ENCODE measurements at regions not wholly inside any gene's neighbourhood (a gene's known extent, or its start where the extent isn't known, plus 50 kb on each side); places are given as distances from the start of the nearest gene placed in this dataset.
A peak's percentile ranks its signal among the peaks of the same experiment; 100 is the strongest.

GRCh38 chr22:34045311-34045710 lies 125.0 kb upstream of the LARGE1 start:
- no peak for DNase-seq (ENCODE audit: low read depth in 2 of 2)

DNA sequence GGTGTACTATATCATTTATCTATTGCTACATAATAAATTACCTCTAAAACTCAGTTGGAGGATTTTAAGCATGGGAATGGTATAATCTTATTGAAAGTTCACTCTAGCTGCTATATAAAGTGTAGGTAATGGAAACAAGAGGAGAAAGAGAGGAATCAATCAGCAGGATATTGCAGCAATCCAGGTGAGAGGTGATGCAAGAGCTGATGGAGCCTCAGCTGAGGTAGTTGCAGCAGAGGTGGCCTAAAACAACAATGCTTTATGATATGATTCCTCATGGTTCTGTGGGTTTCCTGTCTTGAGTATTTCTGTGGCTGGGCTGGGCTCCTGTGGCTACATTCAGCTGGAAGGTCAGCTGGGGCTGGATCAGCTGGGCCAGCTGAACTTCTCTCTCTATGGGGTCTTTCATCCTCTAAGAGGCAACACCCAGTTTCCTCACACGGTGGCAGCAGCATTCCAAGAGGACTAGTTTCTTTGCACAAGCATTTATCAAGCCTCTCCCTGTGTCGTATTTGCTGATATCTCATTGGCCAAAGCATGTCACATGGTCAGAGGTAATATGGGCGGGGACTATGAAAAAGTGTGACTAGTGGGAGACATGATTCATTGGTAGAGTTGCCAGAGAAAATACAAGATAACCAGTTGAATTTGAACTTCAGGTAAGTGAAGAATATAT lies 135.4 kb upstream of the LARGE1 start:
- no peak for DNase-seq (ENCODE audit: low read depth in 2 of 2)

DNA sequence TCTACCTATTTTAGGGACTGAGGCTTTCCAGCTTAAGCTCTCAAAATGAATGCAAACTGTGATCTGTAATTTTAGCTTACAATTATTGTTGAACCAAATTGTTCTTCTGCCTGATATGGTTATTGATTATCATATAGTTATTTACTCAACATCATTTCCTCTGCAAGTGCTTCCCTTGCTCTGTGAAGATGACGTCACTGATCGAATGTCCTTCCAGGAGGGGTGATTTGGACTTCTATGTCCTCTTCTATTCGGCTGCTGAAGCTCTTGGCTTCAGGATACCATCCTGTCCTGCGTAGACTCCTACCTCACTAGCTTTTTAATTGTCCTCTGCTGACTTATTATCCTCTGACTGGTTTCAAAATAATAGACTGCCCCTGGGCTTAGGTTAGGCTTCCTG lies 137.4 kb upstream of the LARGE1 start:
- DNase-seq (ENCODE audit: low read depth in 2 of 2): no peak

- no peak for DNase-seq (ENCODE audit: low read depth in 2 of 2)
Measured at GRCh38 chr22:34064696-34065095, 144.4 kb upstream of the LARGE1 start.

- no peak for DNase-seq (ENCODE audit: low read depth in 2 of 2)
Measured at GRCh38 chr22:34067031-34067430, 146.8 kb upstream of the LARGE1 start.

GRCh38 chr22:34068001-34068400 lies 147.7 kb upstream of the LARGE1 start:
- DNase-seq (ENCODE audit: low read depth in 2 of 2): no peak

- no peak for DNase-seq (ENCODE audit: low read depth in 2 of 2)
Measured at GRCh38 chr22:34070051-34070450, 149.8 kb upstream of the LARGE1 start.

GRCh38 chr22:34070531-34070930 lies 150.3 kb upstream of the LARGE1 start:
- no peak for DNase-seq (ENCODE audit: low read depth in 2 of 2)

DNA sequence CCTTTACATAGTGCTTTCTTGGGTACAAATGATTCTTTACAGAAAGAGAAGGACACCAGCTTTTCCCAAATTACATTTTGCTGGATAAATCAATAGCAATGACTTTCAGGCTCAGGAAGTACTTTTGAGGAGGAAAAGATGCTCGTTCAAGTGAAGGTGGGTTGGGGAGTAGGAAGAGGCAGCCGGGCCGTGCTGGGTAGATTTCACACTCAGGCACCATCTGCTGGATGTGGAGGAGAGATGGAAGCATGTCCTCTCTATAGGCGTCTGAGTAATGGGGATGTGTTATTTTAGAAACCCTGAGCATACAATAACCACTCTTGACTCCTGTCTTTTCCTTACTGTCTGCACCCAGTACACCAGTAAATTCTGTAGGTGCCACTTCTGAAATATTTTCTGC lies 152.3 kb upstream of the LARGE1 start:
- DNase-seq (ENCODE audit: low read depth in 2 of 2): no peak

- DNase-seq (ENCODE audit: low read depth in 2 of 2): no peak
Measured at GRCh38 chr22:34080433-34080832, 160.2 kb upstream of the LARGE1 start.

- no peak for DNase-seq (ENCODE audit: low read depth in 2 of 2)
Measured at GRCh38 chr22:34096770-34097169, 176.5 kb upstream of the LARGE1 start.

DNA sequence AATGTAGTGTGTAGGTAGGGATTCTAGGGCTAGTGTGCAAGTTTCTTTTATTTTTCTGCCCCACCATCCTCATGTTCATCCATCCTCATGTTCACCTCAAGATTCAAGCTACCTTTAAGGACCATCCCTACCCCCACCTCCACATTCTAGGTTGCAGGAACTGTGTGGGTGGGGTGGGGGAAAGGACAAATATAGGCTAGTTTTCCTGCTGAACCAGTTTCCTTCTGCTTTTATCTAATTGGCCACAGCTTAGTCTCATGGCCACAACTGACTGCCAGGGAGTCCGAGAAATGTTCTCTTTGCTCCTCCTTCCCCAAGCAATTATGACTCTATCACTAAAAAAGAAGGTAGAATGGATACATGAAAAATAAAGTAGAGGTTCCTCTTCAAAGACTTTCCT lies 179.0 kb upstream of the LARGE1 start:
- no peak for DNase-seq (ENCODE audit: low read depth in 2 of 2)

- no peak for DNase-seq (ENCODE audit: low read depth in 2 of 2)
Measured at GRCh38 chr22:34102633-34103032, 182.4 kb upstream of the LARGE1 start.

- DNase-seq (ENCODE audit: low read depth in 2 of 2): no peak
Measured at GRCh38 chr22:34105461-34106062, 185.3 kb upstream of the LARGE1 start.

GRCh38 chr22:34108168-34108567 lies 187.9 kb upstream of the LARGE1 start:
- no peak for DNase-seq (ENCODE audit: low read depth in 2 of 2)

DNA sequence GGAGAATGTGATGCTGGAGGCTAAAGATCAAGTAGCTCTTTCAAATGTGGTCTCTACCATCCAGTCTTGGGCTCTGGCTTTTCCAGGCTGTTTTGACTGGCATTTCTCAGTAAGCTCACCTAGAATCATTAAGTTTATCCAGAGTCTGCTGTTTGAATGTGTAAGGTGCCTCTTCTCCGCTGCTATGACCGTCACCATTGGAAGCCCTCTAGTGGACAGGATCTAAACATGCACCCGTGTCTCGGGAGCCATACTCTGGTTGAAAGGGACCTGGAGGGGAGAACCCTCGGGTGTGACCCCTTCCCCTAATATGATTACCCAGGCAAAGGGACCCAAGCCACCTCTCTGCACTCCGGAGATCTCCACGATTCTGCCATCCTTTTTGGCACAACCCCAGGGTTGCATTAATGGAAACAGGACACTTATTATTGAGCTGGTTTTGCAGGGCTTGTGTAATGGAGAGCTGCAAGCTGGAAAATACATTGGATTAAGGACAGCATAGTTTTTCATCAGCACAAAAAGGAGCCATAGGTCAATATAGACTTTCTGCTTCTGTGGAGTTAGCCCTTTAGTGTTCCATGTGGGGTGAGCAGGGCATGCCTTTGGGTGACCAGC lies 191.0 kb upstream of the LARGE1 start:
- peak in 1 of 2 donors; percentile 9 for DNase-seq (ENCODE audit: low read depth in 2 of 2)

- DNase-seq (ENCODE audit: low read depth in 2 of 2): no peak
Measured at GRCh38 chr22:34113381-34113780, 193.1 kb upstream of the LARGE1 start.

DNA sequence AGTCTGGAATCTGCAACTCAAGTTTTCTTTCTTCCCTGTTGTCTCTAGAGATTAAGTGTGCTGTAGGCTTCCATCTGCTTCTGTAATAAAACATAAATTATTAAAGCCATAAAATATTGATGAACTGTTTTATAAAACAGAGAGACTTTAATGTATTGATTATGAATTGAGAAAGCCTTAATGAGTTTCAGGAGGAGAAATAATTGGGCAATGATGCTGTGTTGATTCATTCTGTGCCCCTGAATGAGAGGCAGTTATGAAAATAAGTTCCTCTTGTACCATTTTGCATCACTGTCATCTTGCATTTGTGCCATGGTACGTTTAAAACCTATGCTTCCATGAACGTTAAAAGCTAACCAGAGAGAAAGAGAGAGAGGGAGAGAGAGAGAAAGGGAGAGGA lies 194.1 kb upstream of the LARGE1 start:
- no peak for DNase-seq (ENCODE audit: low read depth in 2 of 2)

DNA sequence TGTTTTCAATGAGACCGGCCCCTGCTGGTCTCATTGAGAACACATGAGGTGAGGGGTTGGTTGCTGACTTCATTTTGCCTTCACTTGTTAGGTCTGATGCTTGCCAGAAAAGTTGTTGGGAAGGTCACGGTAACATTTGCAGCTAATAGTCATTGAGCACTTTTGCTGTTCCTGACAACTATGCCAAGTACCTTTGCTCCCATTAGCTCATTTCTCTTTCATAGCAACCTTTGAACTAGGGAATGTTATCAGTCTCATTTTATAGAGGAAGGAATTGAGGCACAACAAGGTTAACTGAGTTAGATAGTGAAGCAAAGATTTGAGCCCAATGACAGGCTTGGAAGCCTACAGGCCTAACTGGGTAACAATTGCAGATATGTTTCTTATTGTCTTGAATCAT lies 195.4 kb upstream of the LARGE1 start:
- DNase-seq (ENCODE audit: low read depth in 2 of 2): no peak

DNA sequence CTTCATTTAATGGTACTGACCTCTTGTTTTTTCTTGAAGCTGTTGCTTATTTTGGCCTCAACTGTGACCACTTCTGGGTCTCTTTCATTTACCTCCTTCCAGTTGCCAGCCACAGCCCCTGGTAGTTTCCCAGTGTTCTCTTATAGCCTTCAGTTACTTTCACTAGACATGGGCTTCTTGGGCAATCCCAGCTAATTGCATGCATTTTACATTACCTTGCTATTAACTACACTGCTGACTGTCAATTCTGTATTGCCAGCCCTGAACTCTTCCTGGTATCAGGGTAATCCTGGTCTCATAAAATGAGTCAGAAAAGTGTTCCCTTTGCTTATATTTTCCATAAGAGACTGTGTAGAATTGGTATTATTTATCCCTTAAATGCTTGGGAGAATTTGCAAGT lies 195.8 kb upstream of the LARGE1 start:
- no peak for DNase-seq (ENCODE audit: low read depth in 2 of 2)

- DNase-seq (ENCODE audit: low read depth in 2 of 2): no peak
Measured at GRCh38 chr22:34122042-34122441, 201.8 kb upstream of the LARGE1 start.

GRCh38 chr22:34129691-34130486 lies 209.6 kb upstream of the LARGE1 start:
- no peak for DNase-seq (ENCODE audit: low read depth in 2 of 2)
